Fibroblast of lung (primary cell): ENCODE measurements at regions not wholly inside any gene's neighbourhood (a gene's known extent, or its start where the extent isn't known, plus 50 kb on each side); places are given as distances from the start of the nearest gene placed in this dataset.

ENCODE experiments used
- EZH2 ChIP-seq: IDR thresholded peaks from 2 replicates; pipeline ENCODE4 v1.5.1; 2012; ENCODE audit warnings: low read length, control low read depth, mild to moderate bottlenecking; ENCODE audit errors: missing control alignments
- TF ChIP-seq, protein P1 (sequence below), 2 donors: IDR thresholded peaks in 1 of 2; conservative IDR thresholded peaks in 1 of 2; 1 replicate in 1 of 2; 2 replicates in 1 of 2; pipeline ENCODE4 v1.5.1; 2011 to 2012; ENCODE audit warnings: low read length in 2 of 2, control low read depth in 1 of 2, inconsistent platforms in 1 of 2, low read depth in 1 of 2, mild to moderate bottlenecking in 1 of 2

DNA sequence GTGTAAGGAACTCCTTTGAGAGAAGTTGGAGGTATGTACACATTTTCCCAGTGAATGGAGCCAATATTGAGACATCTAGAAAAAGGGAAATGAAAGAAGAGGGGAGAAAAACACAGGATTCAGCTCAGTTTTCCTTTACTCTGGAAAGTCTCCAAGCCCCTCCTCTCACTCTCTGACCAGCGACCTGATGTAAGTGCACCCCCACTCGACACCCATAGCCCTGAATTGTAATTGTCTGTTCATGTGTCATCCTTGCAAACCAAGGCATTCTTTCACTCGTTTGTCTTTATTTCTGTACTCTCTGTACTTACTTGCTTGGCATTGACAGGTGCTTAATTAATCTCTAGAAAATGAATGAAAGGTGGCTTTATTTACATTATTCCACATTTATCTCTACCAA lies 55.7 kb upstream of the CTAGE1 start:
- TF ChIP-seq, protein P1, sequence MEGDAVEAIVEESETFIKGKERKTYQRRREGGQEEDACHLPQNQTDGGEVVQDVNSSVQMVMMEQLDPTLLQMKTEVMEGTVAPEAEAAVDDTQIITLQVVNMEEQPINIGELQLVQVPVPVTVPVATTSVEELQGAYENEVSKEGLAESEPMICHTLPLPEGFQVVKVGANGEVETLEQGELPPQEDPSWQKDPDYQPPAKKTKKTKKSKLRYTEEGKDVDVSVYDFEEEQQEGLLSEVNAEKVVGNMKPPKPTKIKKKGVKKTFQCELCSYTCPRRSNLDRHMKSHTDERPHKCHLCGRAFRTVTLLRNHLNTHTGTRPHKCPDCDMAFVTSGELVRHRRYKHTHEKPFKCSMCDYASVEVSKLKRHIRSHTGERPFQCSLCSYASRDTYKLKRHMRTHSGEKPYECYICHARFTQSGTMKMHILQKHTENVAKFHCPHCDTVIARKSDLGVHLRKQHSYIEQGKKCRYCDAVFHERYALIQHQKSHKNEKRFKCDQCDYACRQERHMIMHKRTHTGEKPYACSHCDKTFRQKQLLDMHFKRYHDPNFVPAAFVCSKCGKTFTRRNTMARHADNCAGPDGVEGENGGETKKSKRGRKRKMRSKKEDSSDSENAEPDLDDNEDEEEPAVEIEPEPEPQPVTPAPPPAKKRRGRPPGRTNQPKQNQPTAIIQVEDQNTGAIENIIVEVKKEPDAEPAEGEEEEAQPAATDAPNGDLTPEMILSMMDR (conservative IDR thresholded peaks at IDR 0.05 in 1 of 2, IDR thresholded peaks at IDR 0.05 in 1 of 2; ENCODE audit: low read depth in 1 of 2, low read length in 2 of 2) = no peak
- no peak for TF ChIP-seq EZH2
